ENCODE measurements at regions not wholly inside any gene's neighbourhood (a gene's known extent, or its start where the extent isn't known, plus 50 kb on each side); places are given as distances from the start of the nearest gene placed in this dataset.

DNA sequence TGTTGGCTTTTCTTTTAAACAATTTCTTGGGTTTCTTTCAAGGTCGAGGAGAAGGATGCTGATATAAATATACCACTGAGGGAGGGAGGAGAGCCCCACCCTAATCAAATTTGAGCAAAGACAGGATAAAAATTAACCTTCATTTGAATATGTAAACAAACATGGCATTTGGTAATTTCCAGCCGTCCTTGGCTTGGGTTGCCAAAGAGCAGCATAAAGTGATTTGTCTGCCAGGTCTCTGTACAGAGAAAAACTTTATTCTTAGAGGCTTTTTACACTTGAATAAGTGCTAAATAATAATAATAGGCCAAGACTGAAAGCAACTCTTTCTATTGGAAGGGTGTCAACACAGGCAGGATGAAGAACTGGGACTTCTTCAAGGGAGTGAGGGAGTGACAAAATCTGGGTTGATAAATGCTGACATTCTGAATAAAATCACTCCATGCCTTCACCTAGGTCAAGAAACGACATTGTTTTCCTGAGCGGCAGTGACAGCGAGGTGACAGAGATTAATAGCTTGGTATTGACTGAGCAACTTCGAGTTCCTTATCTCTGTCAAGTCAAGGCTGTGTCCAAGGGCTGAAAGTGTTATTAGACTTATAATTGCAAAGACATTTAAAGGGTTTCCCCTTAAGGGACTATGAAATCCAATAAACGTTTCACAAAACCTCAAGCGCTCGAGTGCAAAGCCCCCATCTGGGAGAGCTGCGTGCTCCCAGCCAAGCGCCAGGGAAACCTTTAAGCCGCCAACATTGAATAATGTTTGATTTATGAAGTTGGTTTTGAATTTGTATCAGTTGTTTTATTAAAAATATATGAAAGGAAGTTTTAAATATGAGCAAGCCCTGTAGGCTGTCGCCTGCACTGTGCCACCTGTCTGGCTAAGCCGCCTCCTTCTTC is 269.5 kb upstream of the N4BP1 start:
- FAIRE-seq (no peak), DNase-seq (ENCODE audit: insufficient read length) (no peak)
- TF ChIP-seq POLR2A (IDR thresholded peaks at IDR 0.05; ENCODE audit: low read depth, low read length) = no peak
- TF ChIP-seq TAF1 (IDR thresholded peaks at IDR 0.05; ENCODE audit: borderline replicate concordance, low read depth, low read length) = no peak
- no peak for TF ChIP-seq POLR2AphosphoS5 (IDR thresholded peaks at IDR 0.05; ENCODE audit: low read depth, low read length)

DNA sequence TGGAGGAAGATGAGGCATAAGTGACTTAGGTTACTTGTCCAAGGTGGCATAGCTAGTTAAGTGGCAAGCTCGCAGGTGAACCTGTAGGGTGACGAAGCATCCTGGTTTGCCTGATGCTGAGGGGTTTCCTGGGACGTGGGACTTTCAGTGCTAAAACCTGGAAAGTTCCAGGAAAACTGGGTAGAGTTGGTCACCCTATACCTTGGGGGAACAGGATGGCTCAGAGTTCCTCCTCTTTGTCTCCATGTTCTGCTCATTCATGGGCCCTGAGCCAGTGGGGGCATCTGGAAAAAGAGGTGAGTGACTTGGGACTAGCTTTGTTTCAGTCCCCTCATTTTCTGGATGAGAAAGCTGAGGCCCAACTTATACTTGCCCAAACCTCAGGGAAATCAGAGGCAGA is 268.0 kb upstream of the N4BP1 start:
- FAIRE-seq = no peak
- TF ChIP-seq TAF1 (IDR thresholded peaks at IDR 0.05; ENCODE audit: borderline replicate concordance, low read depth, low read length) = no peak
- TF ChIP-seq POLR2AphosphoS5 (IDR thresholded peaks at IDR 0.05; ENCODE audit: low read depth, low read length) = no peak
- no peak for TF ChIP-seq POLR2A (IDR thresholded peaks at IDR 0.05; ENCODE audit: low read depth, low read length)
- no peak for DNase-seq (ENCODE audit: insufficient read length)

DNA sequence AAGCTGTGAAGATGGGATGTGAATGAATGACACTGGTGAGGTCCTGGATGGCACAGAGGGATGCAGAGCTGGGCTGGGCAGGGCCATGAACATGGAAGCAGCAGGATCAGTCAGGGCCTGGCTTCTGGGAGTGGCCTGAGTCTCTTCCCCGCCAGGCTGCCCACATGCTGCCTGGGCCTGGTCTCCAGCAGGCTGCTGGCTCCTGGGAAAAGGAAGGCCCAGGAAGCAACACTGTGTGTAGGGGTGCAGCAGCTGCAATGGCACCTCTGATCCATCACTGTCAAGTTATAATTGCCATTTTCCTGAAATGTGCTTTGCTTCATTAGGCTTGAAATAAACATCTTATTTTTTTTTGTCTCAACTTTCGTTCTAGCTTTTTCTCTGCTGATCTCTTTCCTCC is 260.2 kb upstream of the N4BP1 start:
- TF ChIP-seq POLR2AphosphoS5 (IDR thresholded peaks at IDR 0.05; ENCODE audit: low read depth, low read length) (no peak), TAF1 (IDR thresholded peaks at IDR 0.05; ENCODE audit: borderline replicate concordance, low read depth, low read length) (no peak), POLR2A (IDR thresholded peaks at IDR 0.05; ENCODE audit: low read depth, low read length) (no peak)
- DNase-seq (ENCODE audit: insufficient read length) = no peak

DNA sequence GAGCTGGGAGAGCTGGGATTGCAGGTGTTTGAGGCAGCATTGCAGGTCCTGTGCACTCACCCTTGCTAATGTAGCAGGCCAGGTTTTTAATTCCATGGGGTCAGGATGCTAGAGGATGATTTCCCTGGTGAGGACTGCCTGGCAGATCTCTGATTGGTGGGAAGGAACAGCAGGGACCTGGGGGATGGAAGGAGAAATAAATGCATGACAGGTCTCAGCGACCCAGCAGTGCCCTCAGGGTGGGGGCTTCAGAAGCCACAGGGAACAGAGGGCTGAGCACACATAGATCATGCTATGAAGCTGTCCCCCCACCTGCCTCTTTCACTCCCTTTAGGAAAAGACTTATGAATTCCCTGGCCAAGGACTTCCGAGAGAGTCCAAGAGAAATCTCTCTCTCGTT is 255.5 kb upstream of the N4BP1 start:
- TF ChIP-seq POLR2AphosphoS5 (IDR thresholded peaks at IDR 0.05; ENCODE audit: low read depth, low read length) (no peak), TAF1 (IDR thresholded peaks at IDR 0.05; ENCODE audit: borderline replicate concordance, low read depth, low read length) (no peak), POLR2A (IDR thresholded peaks at IDR 0.05; ENCODE audit: low read depth, low read length) (no peak)
- DNase-seq (ENCODE audit: insufficient read length) = no peak
- no peak for FAIRE-seq

More for the DNA sequence above, 260.2 kb upstream of the N4BP1 start:
- no peak for FAIRE-seq

DNA sequence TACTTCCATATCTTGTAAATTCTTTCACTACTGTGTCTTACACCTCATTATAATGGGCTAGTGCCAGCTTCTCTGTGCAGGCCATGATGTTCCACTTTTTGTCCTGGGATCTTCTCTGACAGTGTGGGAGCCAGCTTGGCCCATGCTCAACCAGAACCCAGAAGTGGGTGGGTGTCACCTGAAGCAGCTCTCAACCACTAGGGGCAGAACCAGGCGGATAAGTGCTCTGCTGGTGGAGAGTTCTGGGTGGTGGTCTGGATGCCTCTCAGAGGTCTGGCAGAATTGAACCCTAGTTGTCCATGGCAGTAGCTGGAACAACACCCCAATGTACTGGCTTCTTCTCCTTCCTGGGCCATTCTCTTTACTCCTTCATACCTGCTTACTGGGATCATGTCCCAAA is 254.1 kb upstream of the N4BP1 start:
- no peak for FAIRE-seq
- no peak for DNase-seq (ENCODE audit: insufficient read length)
- no peak for TF ChIP-seq POLR2AphosphoS5 (IDR thresholded peaks at IDR 0.05; ENCODE audit: low read depth, low read length)
- no peak for TF ChIP-seq TAF1 (IDR thresholded peaks at IDR 0.05; ENCODE audit: borderline replicate concordance, low read depth, low read length)
- no peak for TF ChIP-seq POLR2A (IDR thresholded peaks at IDR 0.05; ENCODE audit: low read depth, low read length)

DNA sequence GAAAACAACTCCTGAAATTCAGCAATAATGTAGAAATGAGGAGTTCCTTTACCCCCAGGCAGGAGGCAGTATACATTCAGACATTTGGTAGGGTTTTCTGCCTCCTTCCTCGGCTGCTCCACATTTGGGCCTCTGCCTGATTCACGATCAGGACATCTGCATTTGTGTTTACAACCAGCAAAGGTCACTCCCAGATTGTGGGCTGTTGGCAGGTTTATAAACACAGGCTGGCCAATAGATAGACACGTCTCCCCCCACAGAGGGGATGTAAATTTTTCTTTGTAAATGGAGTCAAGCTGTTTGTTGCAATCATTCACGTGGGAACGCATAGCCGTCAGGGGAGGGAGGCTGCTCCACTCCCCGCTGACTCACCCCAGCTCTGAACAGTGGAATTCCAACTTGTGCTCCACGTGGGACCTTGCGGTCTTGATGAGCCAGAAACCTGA is 252.1 kb upstream of the N4BP1 start:
- TF ChIP-seq POLR2AphosphoS5 (IDR thresholded peaks at IDR 0.05; ENCODE audit: low read depth, low read length) = no peak
- TF ChIP-seq TAF1 (IDR thresholded peaks at IDR 0.05; ENCODE audit: borderline replicate concordance, low read depth, low read length) = no peak
- TF ChIP-seq POLR2A (IDR thresholded peaks at IDR 0.05; ENCODE audit: low read depth, low read length) = no peak
- DNase-seq (ENCODE audit: insufficient read length) = no peak
- no peak for FAIRE-seq

DNA sequence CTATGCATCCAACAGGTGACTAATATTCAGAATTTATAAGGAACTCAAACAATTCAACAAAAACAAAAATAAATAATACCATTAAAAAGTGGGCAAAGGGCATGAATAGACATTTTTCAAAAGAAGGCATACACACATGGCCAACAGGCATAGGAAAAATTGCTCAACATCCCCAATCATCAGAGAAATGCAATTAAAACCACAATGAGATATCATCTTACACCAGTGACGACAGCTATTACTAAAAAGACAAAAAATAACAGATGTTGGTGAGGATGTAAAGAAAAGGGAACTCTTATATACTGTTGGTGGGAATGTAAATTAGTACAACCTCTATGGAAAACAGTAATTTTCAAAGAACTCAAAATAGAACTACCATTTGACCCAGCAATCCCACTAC is 250.4 kb upstream of the N4BP1 start:
- no peak for TF ChIP-seq POLR2AphosphoS5 (IDR thresholded peaks at IDR 0.05; ENCODE audit: low read depth, low read length)
- no peak for TF ChIP-seq TAF1 (IDR thresholded peaks at IDR 0.05; ENCODE audit: borderline replicate concordance, low read depth, low read length)
- TF ChIP-seq POLR2A (IDR thresholded peaks at IDR 0.05; ENCODE audit: low read depth, low read length) = no peak
- DNase-seq (ENCODE audit: insufficient read length) (no peak), FAIRE-seq (no peak)

DNA sequence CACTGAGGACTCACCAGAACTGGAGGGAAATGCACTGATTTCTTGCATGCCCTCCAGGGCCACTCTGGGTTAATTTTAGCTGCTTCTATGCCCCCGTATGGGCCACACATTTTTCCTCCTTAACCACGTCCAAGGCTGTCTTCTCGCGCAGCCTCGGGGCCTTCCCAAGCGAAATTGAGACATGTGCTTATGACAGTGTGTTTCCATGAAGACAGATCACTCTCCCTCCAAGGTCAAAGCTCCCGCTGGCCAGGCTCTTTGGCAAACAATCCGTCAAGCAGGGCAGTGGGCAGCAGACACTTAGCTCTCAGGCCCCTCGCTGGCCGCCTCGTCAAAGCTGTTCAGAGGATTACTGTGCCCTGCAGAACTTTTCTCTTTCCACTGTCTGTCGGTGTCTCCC is 243.0 kb upstream of the N4BP1 start:
- FAIRE-seq (no peak), DNase-seq (ENCODE audit: insufficient read length) (no peak)
- TF ChIP-seq TAF1 (IDR thresholded peaks at IDR 0.05; ENCODE audit: borderline replicate concordance, low read depth, low read length) (no peak), POLR2AphosphoS5 (IDR thresholded peaks at IDR 0.05; ENCODE audit: low read depth, low read length) (no peak), POLR2A (IDR thresholded peaks at IDR 0.05; ENCODE audit: low read depth, low read length) (no peak)

DNA sequence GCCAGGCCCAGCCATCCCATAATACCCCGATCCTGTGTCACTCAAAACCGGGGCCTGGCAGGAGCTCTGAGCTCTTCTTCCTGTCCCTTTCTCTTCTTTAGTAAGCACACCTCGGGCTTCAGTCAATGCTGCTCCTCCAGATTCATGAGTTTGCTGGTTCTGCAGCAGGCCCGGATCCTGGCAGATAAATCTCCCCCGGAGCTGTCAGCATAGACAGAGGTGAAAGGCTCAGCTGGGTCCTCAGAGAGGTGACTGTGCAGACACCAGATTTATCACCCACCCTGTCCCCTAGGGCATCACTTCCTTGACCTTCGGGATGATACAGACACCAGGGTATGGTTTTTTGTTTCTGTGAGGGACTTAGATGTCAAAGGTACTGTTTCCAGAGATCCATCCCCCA is 242.5 kb upstream of the N4BP1 start:
- FAIRE-seq (no peak), DNase-seq (ENCODE audit: insufficient read length) (no peak)
- no peak for TF ChIP-seq POLR2A (IDR thresholded peaks at IDR 0.05; ENCODE audit: low read depth, low read length)
- TF ChIP-seq POLR2AphosphoS5 (IDR thresholded peaks at IDR 0.05; ENCODE audit: low read depth, low read length) = no peak

DNA sequence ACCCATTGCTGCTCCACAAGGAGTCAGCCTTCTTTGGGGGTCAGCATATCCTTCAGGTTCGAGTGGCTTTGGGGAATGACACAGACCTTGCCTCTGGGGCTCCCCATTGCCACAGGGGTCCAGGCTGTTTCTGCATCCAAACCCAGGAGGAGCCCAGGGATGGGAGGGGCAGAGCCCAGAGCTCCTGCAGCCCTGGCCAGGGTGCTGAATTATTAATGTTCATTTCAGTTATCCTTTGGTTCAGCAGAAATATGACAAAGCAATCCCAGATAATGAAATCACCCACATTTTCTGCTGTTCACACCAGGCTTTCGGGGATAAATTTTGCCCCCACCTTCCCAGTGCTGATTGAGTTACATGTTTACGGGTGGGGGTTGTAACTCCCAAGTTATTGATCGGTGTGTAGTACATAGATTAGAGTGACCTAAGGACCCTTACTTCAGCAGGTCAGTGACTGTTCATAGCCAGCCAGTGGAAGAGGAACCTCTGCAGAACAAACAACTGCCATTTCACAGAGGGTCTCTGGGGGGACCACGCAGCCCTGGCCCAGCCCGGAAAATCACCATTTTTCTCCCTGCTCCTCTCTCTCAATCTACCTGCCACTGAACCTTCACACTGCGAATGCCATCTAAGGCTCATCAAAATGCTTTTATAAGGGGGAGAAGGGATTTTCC is 240.3 kb upstream of the N4BP1 start:
- no peak for DNase-seq (ENCODE audit: insufficient read length)
- no peak for FAIRE-seq
- TF ChIP-seq POLR2A (IDR thresholded peaks at IDR 0.05; ENCODE audit: low read depth, low read length) (no peak), POLR2AphosphoS5 (IDR thresholded peaks at IDR 0.05; ENCODE audit: low read depth, low read length) (no peak), TAF1 (IDR thresholded peaks at IDR 0.05; ENCODE audit: borderline replicate concordance, low read depth, low read length) (no peak)

DNA sequence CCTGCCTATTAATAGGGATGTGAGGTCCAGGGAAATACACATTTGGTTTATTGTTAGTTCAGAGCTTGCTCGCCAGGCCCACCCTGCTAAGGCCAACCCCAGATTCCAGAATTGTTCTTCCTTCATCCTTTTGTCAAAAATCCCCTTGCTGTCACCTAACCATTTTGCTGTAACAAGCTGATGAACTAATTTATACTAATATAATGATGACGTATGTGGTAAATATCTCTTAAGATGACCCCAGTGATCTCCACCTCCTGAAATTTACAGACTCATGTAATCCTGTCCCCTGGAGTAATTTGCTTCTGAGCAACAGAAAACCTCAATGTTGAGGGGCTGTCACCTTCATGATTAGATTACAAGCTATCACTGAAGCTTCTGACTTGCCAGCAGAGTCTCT is 236.3 kb upstream of the N4BP1 start:
- DNase-seq (ENCODE audit: insufficient read length) = no peak
- TF ChIP-seq TAF1 (IDR thresholded peaks at IDR 0.05; ENCODE audit: borderline replicate concordance, low read depth, low read length) = no peak
- no peak for TF ChIP-seq POLR2A (IDR thresholded peaks at IDR 0.05; ENCODE audit: low read depth, low read length)
- TF ChIP-seq POLR2AphosphoS5 (IDR thresholded peaks at IDR 0.05; ENCODE audit: low read depth, low read length) = no peak
- FAIRE-seq = no peak

DNA sequence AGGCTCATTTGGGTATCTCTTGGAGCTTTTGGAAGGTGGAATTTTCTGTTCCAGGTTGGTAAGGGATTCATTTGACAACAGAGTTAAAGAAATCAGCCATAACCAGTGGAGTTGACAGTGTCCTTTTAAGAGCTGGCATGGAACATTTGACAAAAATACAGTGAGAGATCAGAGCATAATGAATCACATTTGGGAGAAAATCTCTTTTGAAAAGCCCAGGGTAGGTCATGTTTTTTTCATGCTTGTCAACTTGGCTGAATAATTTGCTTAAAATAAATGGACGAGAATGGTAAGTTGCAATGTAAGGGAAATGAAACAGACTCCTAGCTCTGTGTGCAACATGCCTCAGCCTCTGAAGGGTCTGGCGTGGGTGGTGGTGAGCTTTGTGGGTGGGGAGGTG is 235.3 kb upstream of the N4BP1 start:
- no peak for TF ChIP-seq POLR2A (IDR thresholded peaks at IDR 0.05; ENCODE audit: low read depth, low read length)
- TF ChIP-seq TAF1 (IDR thresholded peaks at IDR 0.05; ENCODE audit: borderline replicate concordance, low read depth, low read length) = no peak
- TF ChIP-seq POLR2AphosphoS5 (IDR thresholded peaks at IDR 0.05; ENCODE audit: low read depth, low read length) = no peak
- FAIRE-seq (no peak), DNase-seq (ENCODE audit: insufficient read length) (no peak)

Measured in GM12892 (cell line).